LNCAP (cell line): ENCODE measurements at regions not wholly inside any gene's neighbourhood (a gene's known extent, or its start where the extent isn't known, plus 50 kb on each side); places are given as distances from the start of the nearest gene placed in this dataset.

Source experiments
- TF ChIP-seq, protein P1 (sequence below): fragments of 450-650 bp; IDR thresholded peaks from 2 replicates; pipeline ENCODE4 v1.5.1; 2017; ENCODE audit warnings: mild to moderate bottlenecking

DNA sequence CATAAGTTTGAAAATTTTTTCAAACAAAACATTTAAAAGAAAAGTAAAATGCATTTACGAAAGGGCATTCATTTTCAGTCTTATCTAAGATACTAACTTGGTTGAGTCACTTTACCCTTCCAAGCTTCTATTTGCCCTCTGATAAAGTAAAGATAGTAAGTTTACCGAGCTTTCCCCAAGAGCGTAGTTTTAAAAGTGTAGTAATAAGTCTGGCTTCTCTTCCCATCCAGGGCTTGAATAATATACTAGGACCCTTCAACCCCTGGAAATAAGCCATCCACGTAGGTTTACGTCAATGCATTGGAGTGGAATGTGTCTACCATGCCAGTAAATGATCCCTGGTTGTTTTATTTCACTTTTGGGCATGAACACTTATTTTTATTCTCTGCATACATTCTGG, 608.3 kb downstream of the NTRK3 start:
- TF ChIP-seq, protein P1, sequence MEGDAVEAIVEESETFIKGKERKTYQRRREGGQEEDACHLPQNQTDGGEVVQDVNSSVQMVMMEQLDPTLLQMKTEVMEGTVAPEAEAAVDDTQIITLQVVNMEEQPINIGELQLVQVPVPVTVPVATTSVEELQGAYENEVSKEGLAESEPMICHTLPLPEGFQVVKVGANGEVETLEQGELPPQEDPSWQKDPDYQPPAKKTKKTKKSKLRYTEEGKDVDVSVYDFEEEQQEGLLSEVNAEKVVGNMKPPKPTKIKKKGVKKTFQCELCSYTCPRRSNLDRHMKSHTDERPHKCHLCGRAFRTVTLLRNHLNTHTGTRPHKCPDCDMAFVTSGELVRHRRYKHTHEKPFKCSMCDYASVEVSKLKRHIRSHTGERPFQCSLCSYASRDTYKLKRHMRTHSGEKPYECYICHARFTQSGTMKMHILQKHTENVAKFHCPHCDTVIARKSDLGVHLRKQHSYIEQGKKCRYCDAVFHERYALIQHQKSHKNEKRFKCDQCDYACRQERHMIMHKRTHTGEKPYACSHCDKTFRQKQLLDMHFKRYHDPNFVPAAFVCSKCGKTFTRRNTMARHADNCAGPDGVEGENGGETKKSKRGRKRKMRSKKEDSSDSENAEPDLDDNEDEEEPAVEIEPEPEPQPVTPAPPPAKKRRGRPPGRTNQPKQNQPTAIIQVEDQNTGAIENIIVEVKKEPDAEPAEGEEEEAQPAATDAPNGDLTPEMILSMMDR: no peak

DNA sequence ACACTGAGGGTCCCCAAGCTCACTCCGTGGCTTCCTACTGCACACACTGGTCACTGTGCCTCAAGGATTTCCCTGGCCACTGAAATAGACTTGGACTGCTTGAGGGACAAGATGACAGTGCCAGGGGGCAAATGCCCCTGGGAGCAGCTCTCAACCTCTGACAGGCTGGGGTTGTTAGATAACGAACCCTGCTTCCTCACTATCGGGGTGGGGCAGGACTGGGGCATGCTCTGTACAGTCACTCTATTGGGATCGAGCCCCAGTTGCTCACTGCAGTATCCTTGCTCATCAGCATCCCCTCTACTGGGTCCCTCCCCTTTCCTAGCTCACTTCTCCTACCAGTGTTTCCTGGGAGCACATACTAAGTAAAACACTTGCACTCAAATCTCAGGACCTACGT, 610.8 kb downstream of the NTRK3 start:
- TF ChIP-seq, protein P1: no peak

- TF ChIP-seq, protein P1: no peak
Measured at GRCh38 chr15:87639305-87640011, 617.1 kb downstream of the NTRK3 start.

DNA sequence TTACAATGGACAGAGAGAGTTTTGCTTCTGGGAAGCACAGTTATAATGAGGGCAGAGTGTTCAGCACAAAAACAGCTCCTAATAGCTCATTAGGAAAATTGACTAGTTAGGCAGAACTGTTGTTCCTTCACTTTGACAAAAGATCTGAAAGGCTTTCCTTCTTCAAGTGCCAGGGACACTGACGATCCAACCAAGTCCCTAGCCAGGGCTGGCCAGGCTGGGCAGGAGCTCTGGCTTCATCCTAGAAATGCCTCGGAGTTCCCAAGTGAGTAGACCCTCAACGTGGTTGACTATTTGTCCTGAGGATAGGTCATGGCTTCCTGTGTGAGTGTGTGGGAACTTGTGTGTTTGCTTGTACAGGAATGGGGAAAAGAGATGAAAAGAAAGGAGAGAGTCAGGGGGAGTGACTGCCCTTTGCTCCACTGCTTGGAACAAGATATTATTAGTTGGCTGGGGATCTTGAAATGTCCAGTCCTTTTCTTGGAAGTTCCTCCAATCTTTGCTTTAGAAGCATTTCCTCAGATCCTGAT, 617.9 kb downstream of the NTRK3 start:
- TF ChIP-seq, protein P1: no peak

DNA sequence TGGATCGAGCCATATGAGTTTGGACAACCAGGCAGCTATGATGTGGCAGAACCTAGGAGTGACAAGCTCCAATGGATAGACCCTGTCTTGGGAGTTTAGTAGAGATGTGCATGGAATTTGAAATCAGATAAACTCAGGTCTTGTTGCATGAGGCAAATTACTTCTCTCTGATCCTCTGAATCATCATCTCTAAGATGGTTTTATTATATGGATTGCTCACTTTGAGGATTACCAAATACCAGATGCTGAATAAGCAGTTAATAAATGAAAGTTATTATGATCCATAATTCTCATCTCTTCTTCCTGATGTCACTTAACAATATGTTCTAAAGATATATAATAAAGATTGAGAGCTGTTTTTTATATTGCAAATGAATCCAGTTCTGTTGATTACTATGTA, 622.2 kb downstream of the NTRK3 start:
- TF ChIP-seq, protein P1: no peak

DNA sequence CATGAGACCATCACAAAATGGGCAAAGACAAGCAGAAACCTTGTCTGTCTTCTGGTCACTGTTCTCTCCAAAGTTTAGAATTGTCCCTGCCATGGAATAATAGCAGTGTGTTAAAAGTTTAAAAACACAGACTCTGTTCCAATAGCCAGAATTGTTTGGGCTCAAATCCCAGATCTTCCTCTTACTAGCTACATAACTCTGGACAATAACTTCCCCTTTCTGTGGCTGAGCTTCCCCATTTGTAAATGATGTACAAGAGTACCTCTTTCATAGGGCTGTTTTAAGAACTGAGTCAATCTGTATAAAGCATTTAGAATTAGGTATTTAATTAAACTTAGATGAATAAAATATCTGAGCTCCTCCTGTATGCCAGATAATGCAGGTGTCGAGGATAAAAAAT, 623.0 kb downstream of the NTRK3 start:
- TF ChIP-seq, protein P1: no peak

- TF ChIP-seq, protein P1: no peak
Measured at GRCh38 chr15:87632364-87632763, 624.2 kb downstream of the NTRK3 start.

GRCh38 chr15:87631775-87632174, 624.8 kb downstream of the NTRK3 start:
- TF ChIP-seq, protein P1: no peak
